SK-N-SH (cell line): ENCODE measurements at regions not wholly inside any gene's neighbourhood (a gene's known extent, or its start where the extent isn't known, plus 50 kb on each side); places are given as distances from the start of the nearest gene placed in this dataset.

Experiments used
- CTCF ChIA-PET: fragments of 300-600, 350-600 bp; formaldehyde crosslinking; extraction: SDS; loops from one replicate; lab custom pipeline; 2021; lab: Yijun Ruan, JAX
- POLR2A ChIA-PET: fragments of 350-600 bp; sonication (Branson Sonifier 250); formaldehyde crosslinking; extraction: SDS; loops from one replicate; lab custom pipeline; 2020; ENCODE audit warnings: antibody characterized with exemption, inconsistent platforms; lab: Yijun Ruan, JAX
- DNase-seq: peaks from one replicate; pipeline ENCODE4 v3.0.0; 2012
- H2AFZ ChIP-seq: fragments of 200-600 bp; sonication (generic); 2 replicates; pipeline ENCODE4 v1.8.1; 2016; ENCODE audit warnings: antibody characterized with exemption, mild to moderate bottlenecking, low read depth
- H3F3A ChIP-seq: fragments of 200-600 bp; sonication (generic); replicated peaks from 2 replicates; pipeline ENCODE3; 2016; ENCODE audit warnings: antibody characterized with exemption, mild to moderate bottlenecking; ENCODE audit not compliant: insufficient read depth
- H3K27ac ChIP-seq, 2 experiments: fragments of 200-500 bp in 1 of 2; fragments of 200-600 bp in 1 of 2; sonication (Bioruptor generic) in 1 of 2; sonication (generic), shearing (Covaris generic) in 1 of 2; 2 replicates each; pipeline versions ENCODE4 v1.5.1 to v1.6.1; 2014 to 2016; ENCODE audit warnings: low read depth in 2 of 2, inconsistent platforms in 1 of 2, low read length in 1 of 2, mild to moderate bottlenecking in 1 of 2, mixed read lengths in 1 of 2
- H3K27me3 ChIP-seq: fragments of 200-600 bp; sonication (generic), shearing (Covaris generic); 2 replicates; pipeline ENCODE4 v1.6.1; 2016; ENCODE audit warnings: mixed run types; ENCODE audit not compliant: insufficient read depth
- H3K36me3 ChIP-seq, 2 experiments: fragments of 200-500 bp in 1 of 2; fragments of 200-600 bp in 1 of 2; sonication (Bioruptor generic) in 1 of 2; sonication (generic) in 1 of 2; replicated peaks in 1 of 2; 2 replicates each; pipeline versions ENCODE3 to v1.5.1; 2014 to 2016; ENCODE audit warnings: low read length in 1 of 2, mild to moderate bottlenecking in 1 of 2; ENCODE audit not compliant: insufficient read depth in 2 of 2, control insufficient read depth in 1 of 2
- H3K4me1 ChIP-seq, 2 experiments: fragments of 200-500 bp in 1 of 2; fragments of 200-600 bp in 1 of 2; sonication (Bioruptor generic) in 1 of 2; sonication (generic), shearing (Covaris generic) in 1 of 2; 2 replicates each; pipeline versions ENCODE4 v1.5.1 to v1.6.1; 2014 to 2016; ENCODE audit warnings: low read depth in 1 of 2, low read length in 1 of 2, mixed run types in 1 of 2; ENCODE audit not compliant: insufficient read depth in 2 of 2, control insufficient read depth in 1 of 2
- H3K4me2 ChIP-seq: fragments of 200-600 bp; sonication (generic), shearing (Covaris generic); 2 replicates; pipeline ENCODE4 v1.6.1; 2017; ENCODE audit warnings: mixed run types
- H3K4me3 ChIP-seq, 2 experiments: fragments of 200-500 bp in 1 of 2; fragments of 200-600 bp in 1 of 2; sonication (Bioruptor generic) in 1 of 2; sonication (generic), shearing (Covaris generic) in 1 of 2; 2 replicates each; pipeline versions ENCODE4 v1.5.1 to v1.8.1; 2014 to 2016; ENCODE audit warnings: low read depth in 2 of 2, inconsistent platforms in 1 of 2, low read length in 1 of 2, mild to moderate bottlenecking in 1 of 2, mixed read lengths in 1 of 2, moderate library complexity in 1 of 2
- H3K79me2 ChIP-seq: fragments of 200-600 bp; sonication (generic); 2 replicates; pipeline ENCODE4 v1.8.1; 2017; ENCODE audit warnings: mild to moderate bottlenecking; ENCODE audit not compliant: insufficient read depth
- H3K9ac ChIP-seq: fragments of 200-600 bp; sonication (generic); 2 replicates; pipeline ENCODE4 v1.6.1; 2017; ENCODE audit warnings: mixed run types
- H3K9me2 ChIP-seq: fragments of 200-600 bp; sonication (generic); 2 replicates; pipeline ENCODE4 v1.6.1; 2017; ENCODE audit warnings: mixed run types
- H3K9me3 ChIP-seq: fragments of 200-600 bp; sonication (generic); 2 replicates; pipeline ENCODE4 v1.6.1; 2017; ENCODE audit warnings: mixed run types, mild to moderate bottlenecking, moderate library complexity
- H4K20me1 ChIP-seq: fragments of 200-600 bp; sonication (generic); 2 replicates; pipeline ENCODE4 v1.6.1; 2017; ENCODE audit warnings: mild to moderate bottlenecking, mixed run types; ENCODE audit not compliant: insufficient read depth
- FOXJ3 ChIP-seq: sonication (generic); formaldehyde crosslinking; IDR thresholded peaks from 2 replicates; pipeline ENCODE4 v1.5.1; 2020; ENCODE audit warnings: mild to moderate bottlenecking, missing genetic modification reagents
- FOXM1 ChIP-seq: IDR thresholded peaks from 2 replicates; pipeline ENCODE4 v1.4.0; 2012; ENCODE audit warnings: low read depth, mild to moderate bottlenecking
- GABPA ChIP-seq: IDR thresholded peaks from 2 replicates; pipeline ENCODE4 v1.4.0; 2012; ENCODE audit warnings: low read depth, mild to moderate bottlenecking
- GATA2 ChIP-seq: sonication (generic); formaldehyde crosslinking; IDR thresholded peaks from 2 replicates; pipeline ENCODE4 v1.5.0; 2020; ENCODE audit warnings: mild to moderate bottlenecking, missing genetic modification reagents
- MEF2A ChIP-seq: IDR thresholded peaks from 2 replicates; pipeline ENCODE4 v1.4.0; 2012; ENCODE audit warnings: low read depth, borderline replicate concordance
- YY1 ChIP-seq: IDR thresholded peaks from 2 replicates; pipeline ENCODE4 v1.4.0; 2012; ENCODE audit warnings: low read depth, mild to moderate bottlenecking
- WGBS: methylation state at CpG from one replicate; pipeline ENCODE4 v1.1.6; 2017; ENCODE audit warnings: low lambda C conversion rate; 5-methylcytosine and 5-hydroxymethylcytosine counted together
- TF ChIP-seq, protein P1 (sequence below): IDR thresholded peaks from 2 replicates; pipeline ENCODE4 v1.4.0; 2012; ENCODE audit warnings: low read depth
- TF ChIP-seq, protein P2 (sequence below): IDR thresholded peaks from 2 replicates; pipeline ENCODE4 v1.6.1; 2012; ENCODE audit warnings: mild to moderate bottlenecking, low read depth, low read length, moderate library complexity
- TF ChIP-seq, protein P3 (sequence below): fragments of 200-600 bp; sonication (generic); IDR thresholded peaks from 2 replicates; pipeline ENCODE4 v1.6.1; 2017; ENCODE audit warnings: antibody characterized with exemption, mild to moderate bottlenecking, moderate library complexity

DNA sequence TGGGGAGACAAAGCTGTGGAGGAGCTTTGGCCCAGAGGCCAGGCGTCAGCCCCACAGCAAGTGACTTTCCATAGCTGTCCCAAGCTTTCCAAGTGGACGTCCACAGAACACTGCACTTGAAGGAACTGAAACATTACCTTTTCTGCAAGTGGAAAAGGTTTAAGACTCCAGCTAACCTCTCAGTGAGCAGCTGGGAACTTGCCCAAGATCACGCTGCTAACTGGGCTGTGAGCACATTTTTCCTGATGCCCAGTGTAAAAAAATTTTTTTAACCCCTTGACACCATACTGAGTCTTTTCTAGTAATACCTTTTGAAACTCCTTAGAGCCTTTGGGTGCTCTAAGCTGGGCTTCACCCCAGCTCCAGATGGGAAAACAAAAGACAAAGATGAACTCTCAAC lies 256.7 kb downstream of the HAUS1 start:
- WGBS, result 65% methylated on average over 3 of the region's 3 CpGs
- Histone ChIP-seq H3K9me3 (no peaks in the 10 kb centered on the region), H2AFZ (no peak overlapping the region), H3K4me2 (no peak overlapping the region), H3K27ac (no peak overlapping the region), H3K4me3 (no peak overlapping the region), H3K27me3 (no peaks in the 10 kb centered on the region), H3K9me2 (no peaks in the 10 kb centered on the region), H3K4me1 (peaks cover 0 to 27% of the 10 kb centered on the region in 2 experiments; a peak in 1 of 4 replicates), H4K20me1 (no peaks in the 10 kb centered on the region), H3K9ac (no peak overlapping the region), H3F3A (no peaks in the 10 kb centered on the region), H3K36me3 (no peaks in the 10 kb centered on the region), H3K79me2 (no peaks in the 10 kb centered on the region)
- ChIA-PET POLR2A (no interaction called here), CTCF (interaction anchor here (0.6 to 1.6 kb wide), 3 partner anchors 8 to 555 kb away, joined by 3 to 4 read pairs (median 3); no protein-coding TSS in a partner anchor)
- no peak for DNase-seq
- TF ChIP-seq, protein P1, sequence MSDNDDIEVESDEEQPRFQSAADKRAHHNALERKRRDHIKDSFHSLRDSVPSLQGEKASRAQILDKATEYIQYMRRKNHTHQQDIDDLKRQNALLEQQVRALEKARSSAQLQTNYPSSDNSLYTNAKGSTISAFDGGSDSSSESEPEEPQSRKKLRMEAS, result no peak
- TF ChIP-seq, protein P2, sequence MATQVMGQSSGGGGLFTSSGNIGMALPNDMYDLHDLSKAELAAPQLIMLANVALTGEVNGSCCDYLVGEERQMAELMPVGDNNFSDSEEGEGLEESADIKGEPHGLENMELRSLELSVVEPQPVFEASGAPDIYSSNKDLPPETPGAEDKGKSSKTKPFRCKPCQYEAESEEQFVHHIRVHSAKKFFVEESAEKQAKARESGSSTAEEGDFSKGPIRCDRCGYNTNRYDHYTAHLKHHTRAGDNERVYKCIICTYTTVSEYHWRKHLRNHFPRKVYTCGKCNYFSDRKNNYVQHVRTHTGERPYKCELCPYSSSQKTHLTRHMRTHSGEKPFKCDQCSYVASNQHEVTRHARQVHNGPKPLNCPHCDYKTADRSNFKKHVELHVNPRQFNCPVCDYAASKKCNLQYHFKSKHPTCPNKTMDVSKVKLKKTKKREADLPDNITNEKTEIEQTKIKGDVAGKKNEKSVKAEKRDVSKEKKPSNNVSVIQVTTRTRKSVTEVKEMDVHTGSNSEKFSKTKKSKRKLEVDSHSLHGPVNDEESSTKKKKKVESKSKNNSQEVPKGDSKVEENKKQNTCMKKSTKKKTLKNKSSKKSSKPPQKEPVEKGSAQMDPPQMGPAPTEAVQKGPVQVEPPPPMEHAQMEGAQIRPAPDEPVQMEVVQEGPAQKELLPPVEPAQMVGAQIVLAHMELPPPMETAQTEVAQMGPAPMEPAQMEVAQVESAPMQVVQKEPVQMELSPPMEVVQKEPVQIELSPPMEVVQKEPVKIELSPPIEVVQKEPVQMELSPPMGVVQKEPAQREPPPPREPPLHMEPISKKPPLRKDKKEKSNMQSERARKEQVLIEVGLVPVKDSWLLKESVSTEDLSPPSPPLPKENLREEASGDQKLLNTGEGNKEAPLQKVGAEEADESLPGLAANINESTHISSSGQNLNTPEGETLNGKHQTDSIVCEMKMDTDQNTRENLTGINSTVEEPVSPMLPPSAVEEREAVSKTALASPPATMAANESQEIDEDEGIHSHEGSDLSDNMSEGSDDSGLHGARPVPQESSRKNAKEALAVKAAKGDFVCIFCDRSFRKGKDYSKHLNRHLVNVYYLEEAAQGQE, result no peak
- TF ChIP-seq, protein P3, sequence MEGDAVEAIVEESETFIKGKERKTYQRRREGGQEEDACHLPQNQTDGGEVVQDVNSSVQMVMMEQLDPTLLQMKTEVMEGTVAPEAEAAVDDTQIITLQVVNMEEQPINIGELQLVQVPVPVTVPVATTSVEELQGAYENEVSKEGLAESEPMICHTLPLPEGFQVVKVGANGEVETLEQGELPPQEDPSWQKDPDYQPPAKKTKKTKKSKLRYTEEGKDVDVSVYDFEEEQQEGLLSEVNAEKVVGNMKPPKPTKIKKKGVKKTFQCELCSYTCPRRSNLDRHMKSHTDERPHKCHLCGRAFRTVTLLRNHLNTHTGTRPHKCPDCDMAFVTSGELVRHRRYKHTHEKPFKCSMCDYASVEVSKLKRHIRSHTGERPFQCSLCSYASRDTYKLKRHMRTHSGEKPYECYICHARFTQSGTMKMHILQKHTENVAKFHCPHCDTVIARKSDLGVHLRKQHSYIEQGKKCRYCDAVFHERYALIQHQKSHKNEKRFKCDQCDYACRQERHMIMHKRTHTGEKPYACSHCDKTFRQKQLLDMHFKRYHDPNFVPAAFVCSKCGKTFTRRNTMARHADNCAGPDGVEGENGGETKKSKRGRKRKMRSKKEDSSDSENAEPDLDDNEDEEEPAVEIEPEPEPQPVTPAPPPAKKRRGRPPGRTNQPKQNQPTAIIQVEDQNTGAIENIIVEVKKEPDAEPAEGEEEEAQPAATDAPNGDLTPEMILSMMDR, result no peak
- TF ChIP-seq FOXJ3, result no peak
- no peak for TF ChIP-seq YY1
- TF ChIP-seq, all 33 proteins: peak for 0

DNA sequence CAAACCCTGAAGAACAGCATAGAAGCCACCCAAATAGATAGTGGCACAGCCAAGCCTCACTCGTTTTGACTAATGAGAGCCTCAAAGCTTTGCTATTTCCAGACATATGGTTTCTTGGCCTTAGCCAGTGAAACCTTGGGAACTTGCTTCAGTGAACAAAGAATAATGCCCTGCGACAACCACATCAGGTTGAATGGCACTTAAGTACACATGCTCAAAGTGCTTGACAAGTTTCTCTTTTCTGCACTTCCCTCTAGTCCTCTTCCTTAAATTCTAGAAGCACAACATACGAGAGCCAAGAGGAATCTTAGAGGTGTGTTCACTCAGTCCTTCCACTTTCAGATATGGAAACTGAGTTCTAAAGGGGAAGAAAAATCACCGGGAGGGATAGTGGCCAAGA lies 258.3 kb downstream of the HAUS1 start:
- WGBS, result 64% methylated on average over 4 of the region's 4 CpGs

More for the DNA sequence above, 258.3 kb downstream of the HAUS1 start:
- H3K4me3 ChIP-seq, result no peak overlapping the region
- H3K27me3 ChIP-seq, result no peaks in the 10 kb centered on the region
- H4K20me1 ChIP-seq, result no peaks in the 10 kb centered on the region
- ChIA-PET CTCF (interaction anchor here (1.3 to 2.1 kb wide), 2 partner anchors 24 to 82 kb away, joined by 3 to 5 read pairs; no protein-coding TSS in a partner anchor), POLR2A (no interaction called here)
- H3K4me1 ChIP-seq, result peaks cover 0 to 11% of the 10 kb centered on the region in 2 experiments; a peak in 1 of 4 replicates
- H3K9ac ChIP-seq, result no peak overlapping the region
- H3K79me2 ChIP-seq, result no peaks in the 10 kb centered on the region
- H3K36me3 ChIP-seq, result no peaks in the 10 kb centered on the region
- no peaks in the 10 kb centered on the region for H3K9me2 ChIP-seq
- TF ChIP-seq FOXM1 (no peak), MEF2A (no peak), GATA2 (CRISPR knock-in tag) (no peak), GABPA (no peak)
- TF ChIP-seq, protein P3, result no peak
- no peak overlapping the region for H3K4me2 ChIP-seq
- H3F3A ChIP-seq, result no peaks in the 10 kb centered on the region
- no peaks in the 10 kb centered on the region for H3K9me3 ChIP-seq
- DNase-seq, result no peak
- no peak overlapping the region for H3K27ac ChIP-seq
- H2AFZ ChIP-seq, result no peak overlapping the region
